ENCODE measurements at regions not wholly inside any gene's neighbourhood (a gene's known extent, or its start where the extent isn't known, plus 50 kb on each side); places are given as distances from the start of the nearest gene placed in this dataset.
A peak's percentile ranks its signal among the peaks of the same experiment; 100 is the strongest.

DNA sequence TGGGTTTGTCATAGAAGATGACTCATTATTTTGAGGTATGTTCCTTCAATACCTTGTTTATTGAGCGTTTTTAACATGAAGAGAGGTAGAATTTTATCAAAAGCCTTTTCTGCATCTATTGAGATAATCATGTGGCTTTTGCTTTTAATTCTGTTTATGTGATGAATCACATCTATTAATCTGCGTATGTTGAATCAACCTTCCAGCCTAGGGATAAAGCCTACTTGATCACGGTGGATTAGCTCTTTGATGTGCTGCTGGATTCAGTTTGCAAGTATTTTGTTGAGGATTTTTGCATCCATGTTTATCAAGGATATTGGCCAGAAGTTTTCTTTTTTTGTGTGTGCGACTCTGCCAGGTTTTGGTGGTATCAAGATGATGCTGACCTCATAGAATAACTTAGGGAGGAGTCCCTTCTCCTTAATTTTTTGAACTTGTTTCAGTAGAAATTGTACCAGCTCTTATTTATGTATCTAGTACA is 602.6 kb downstream of the SNAPC1 start:
- Histone ChIP-seq H3K36me3 (no peaks in the 10 kb centered on the region), H3K27ac (no peak overlapping the region), H3K9me3 (no peaks in the 10 kb centered on the region), H3K4me1 (replicated peaks) (no peaks in the 10 kb centered on the region), H3K27me3 (replicated peaks; ENCODE audit: insufficient read depth) (no peaks in the 10 kb centered on the region), H3K4me3 (no peak overlapping the region)
- intact Hi-C loops (cut with DNase I), result no loop called here
- DNase-seq (ENCODE audit: low spot score), result no peak
- WGBS, result 74% methylated on average over 4 of the region's 4 CpGs
- TF ChIP-seq POLR2AphosphoS5 (IDR thresholded peaks at IDR 0.05) (no peak), POLR2A (IDR thresholded peaks at IDR 0.05) (no peak), CTCF (IDR thresholded peaks at IDR 0.05) (no peak)

GRCh38 chr14:62369919-62370560 is 607.8 kb downstream of the SNAPC1 start:
- intact Hi-C loops (cut with DNase I), result no loop called here
- Histone ChIP-seq H3K4me1 (replicated peaks) (no peaks in the 10 kb centered on the region), H3K4me3 (no peak overlapping the region), H3K9me3 (no peaks in the 10 kb centered on the region), H3K27ac (no peak overlapping the region), H3K36me3 (no peaks in the 10 kb centered on the region), H3K27me3 (replicated peaks; ENCODE audit: insufficient read depth) (no peaks in the 10 kb centered on the region)
- DNase-seq (ENCODE audit: low spot score), result no peak
- TF ChIP-seq CTCF (IDR thresholded peaks at IDR 0.05), result no peak
- TF ChIP-seq POLR2A (IDR thresholded peaks at IDR 0.05), result no peak
- no peak for TF ChIP-seq POLR2AphosphoS5 (IDR thresholded peaks at IDR 0.05)

- intact Hi-C loops (cut with DNase I), result no loop called here
Observed at GRCh38 chr14:62373944-62374343, 611.7 kb downstream of the SNAPC1 start.

GRCh38 chr14:62378057-62378456 is 615.8 kb downstream of the SNAPC1 start:
- H3K9me3 ChIP-seq, result no peaks in the 10 kb centered on the region
- no peaks in the 10 kb centered on the region for H3K36me3 ChIP-seq
- 72% methylated on average over 2 of the region's 2 CpGs for WGBS
- no peak for TF ChIP-seq POLR2A (IDR thresholded peaks at IDR 0.05)
- TF ChIP-seq CTCF (IDR thresholded peaks at IDR 0.05), result no peak
- peak; percentile 29 for TF ChIP-seq POLR2AphosphoS5 (IDR thresholded peaks at IDR 0.05)
- no peaks in the 10 kb centered on the region for H3K4me1 ChIP-seq (replicated peaks)
- no peak overlapping the region for H3K4me3 ChIP-seq
- no peak for DNase-seq (ENCODE audit: low spot score)
- no peak overlapping the region for H3K27ac ChIP-seq
- H3K27me3 ChIP-seq (replicated peaks; ENCODE audit: insufficient read depth), result no peaks in the 10 kb centered on the region
- intact Hi-C loops (cut with DNase I), result no loop called here

More at GRCh38 chr14:62373944-62374343, 611.7 kb downstream of the SNAPC1 start:
- TF ChIP-seq POLR2AphosphoS5 (IDR thresholded peaks at IDR 0.05), result no peak
- no peak overlapping the region for H3K4me3 ChIP-seq
- no peaks in the 10 kb centered on the region for H3K36me3 ChIP-seq
- no peaks in the 10 kb centered on the region for H3K27me3 ChIP-seq (replicated peaks; ENCODE audit: insufficient read depth)
- H3K27ac ChIP-seq, result no peak overlapping the region
- H3K9me3 ChIP-seq, result no peaks in the 10 kb centered on the region
- H3K4me1 ChIP-seq (replicated peaks), result no peaks in the 10 kb centered on the region
- DNase-seq (ENCODE audit: low spot score), result no peak

DNA sequence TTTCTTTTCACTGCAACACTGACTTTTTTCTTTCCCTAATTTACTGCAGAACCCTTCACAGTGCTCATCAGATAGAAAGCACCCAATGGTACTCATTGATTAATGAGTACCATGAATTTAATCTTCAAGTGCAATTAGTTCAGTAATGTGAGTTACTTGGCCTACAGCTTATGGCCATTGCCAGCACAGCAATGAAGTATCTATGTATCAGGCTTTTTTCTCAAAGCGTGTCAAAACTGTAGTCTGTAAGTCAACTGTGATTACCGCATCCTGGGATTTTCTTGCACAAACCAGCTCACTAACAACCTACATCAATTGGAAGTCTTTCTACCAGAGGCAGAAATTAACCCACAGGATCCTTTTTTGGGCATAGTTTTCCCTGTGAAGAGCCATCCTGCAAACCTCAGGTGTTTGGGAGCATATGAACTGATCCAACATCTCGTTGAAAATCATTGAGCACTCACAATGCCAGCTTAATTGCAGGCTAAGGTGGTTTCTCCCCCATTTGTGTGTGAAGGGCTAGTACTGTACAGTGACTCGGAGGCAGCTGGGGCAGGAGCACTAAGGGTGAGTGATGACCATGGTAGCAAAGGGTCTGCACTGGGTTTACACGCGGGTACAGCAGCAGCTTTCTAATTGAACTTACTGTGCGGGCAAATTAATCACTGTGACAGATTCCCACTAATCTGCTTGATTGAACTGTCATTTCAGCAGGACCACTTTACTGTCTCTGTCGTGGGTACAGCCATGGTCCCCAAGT is 619.3 kb downstream of the SNAPC1 start:
- 87% methylated on average over 8 of the region's 8 CpGs for WGBS
- no peak for DNase-seq (ENCODE audit: low spot score)
- intact Hi-C loops (cut with DNase I), result no loop called here
- H3K27me3 ChIP-seq (replicated peaks; ENCODE audit: insufficient read depth), result no peaks in the 10 kb centered on the region
- no peaks in the 10 kb centered on the region for H3K9me3 ChIP-seq
- no peak for TF ChIP-seq CTCF (IDR thresholded peaks at IDR 0.05)
- TF ChIP-seq POLR2A (IDR thresholded peaks at IDR 0.05), result no peak
- TF ChIP-seq POLR2AphosphoS5 (IDR thresholded peaks at IDR 0.05), result no peak
- H3K27ac ChIP-seq, result no peak overlapping the region
- no peaks in the 10 kb centered on the region for H3K4me1 ChIP-seq (replicated peaks)
- H3K36me3 ChIP-seq, result no peaks in the 10 kb centered on the region
- no peak overlapping the region for H3K4me3 ChIP-seq
